ENCODE measurements at regions not wholly inside any gene's neighbourhood (a gene's known extent, or its start where the extent isn't known, plus 50 kb on each side); places are given as distances from the start of the nearest gene placed in this dataset.

DNA sequence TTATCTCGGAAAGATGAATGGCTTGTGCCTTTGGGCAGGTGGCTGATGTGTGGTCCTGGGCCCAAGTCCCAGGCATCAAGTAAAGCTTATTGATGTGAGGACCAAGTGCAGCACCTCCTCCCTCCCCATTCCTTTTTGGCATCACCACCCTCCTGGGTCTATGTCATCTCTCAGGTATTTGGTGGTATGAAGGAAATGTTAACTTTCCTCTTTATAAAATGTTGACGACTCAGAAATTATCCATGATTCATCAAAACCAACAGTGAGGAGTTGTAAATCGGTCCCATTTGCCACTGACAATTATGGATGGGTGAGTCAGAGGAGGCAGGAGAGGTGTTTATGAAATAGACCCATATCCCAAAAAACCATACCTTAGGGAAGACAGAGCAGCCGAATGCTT, 229.4 kb upstream of the GATB start:
- TF ChIP-seq HDGF (IDR thresholded peaks at IDR 0.05; ENCODE audit: borderline replicate concordance) (no peak), TARDBP (IDR thresholded peaks at IDR 0.05) (no peak), ARNT (IDR thresholded peaks at IDR 0.05) (no peak), FOXM1 (IDR thresholded peaks at IDR 0.05; ENCODE audit: borderline replicate concordance) (no peak), SP1 (IDR thresholded peaks at IDR 0.05) (no peak), ZNF384 (IDR thresholded peaks at IDR 0.05) (no peak), FOXK2 (IDR thresholded peaks at IDR 0.05) (no peak), BHLHE40 (IDR thresholded peaks at IDR 0.05; ENCODE audit: borderline replicate concordance) (no peak), SUZ12 (IDR thresholded peaks at IDR 0.05) (no peak), NFRKB (IDR thresholded peaks at IDR 0.05) (no peak), ELF4 (IDR thresholded peaks at IDR 0.05) (no peak), CTBP1 (IDR thresholded peaks at IDR 0.05; ENCODE audit: borderline replicate concordance) (no peak)
- TF ChIP-seq, protein P1, sequence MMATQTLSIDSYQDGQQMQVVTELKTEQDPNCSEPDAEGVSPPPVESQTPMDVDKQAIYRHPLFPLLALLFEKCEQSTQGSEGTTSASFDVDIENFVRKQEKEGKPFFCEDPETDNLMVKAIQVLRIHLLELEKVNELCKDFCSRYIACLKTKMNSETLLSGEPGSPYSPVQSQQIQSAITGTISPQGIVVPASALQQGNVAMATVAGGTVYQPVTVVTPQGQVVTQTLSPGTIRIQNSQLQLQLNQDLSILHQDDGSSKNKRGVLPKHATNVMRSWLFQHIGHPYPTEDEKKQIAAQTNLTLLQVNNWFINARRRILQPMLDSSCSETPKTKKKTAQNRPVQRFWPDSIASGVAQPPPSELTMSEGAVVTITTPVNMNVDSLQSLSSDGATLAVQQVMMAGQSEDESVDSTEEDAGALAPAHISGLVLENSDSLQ (IDR thresholded peaks at IDR 0.05) = no peak
